ENCODE measurements at regions not wholly inside any gene's neighbourhood (a gene's known extent, or its start where the extent isn't known, plus 50 kb on each side); places are given as distances from the start of the nearest gene placed in this dataset.
"Not testable (repeated sequence)": the region's sequence is repeated elsewhere in the genome, so short reads cannot be mapped to it uniquely, and the experiment has no call there.

GRCh38 chr4:155026715-155027114 lies 181.7 kb upstream of the NPY2R start:
- peak; percentile 29 for DNase-seq (ENCODE audit: low read depth, low spot score)

GRCh38 chr4:155032521-155033229 lies 175.8 kb upstream of the NPY2R start:
- no peak for DNase-seq (ENCODE audit: low read depth, low spot score)

GRCh38 chr4:155033604-155034003 lies 174.8 kb upstream of the NPY2R start:
- DNase-seq (ENCODE audit: low read depth, low spot score), result no peak

GRCh38 chr4:155037031-155037430 lies 171.4 kb upstream of the NPY2R start:
- no peak for DNase-seq (ENCODE audit: low read depth, low spot score)

- DNase-seq (ENCODE audit: low read depth, low spot score), result no peak
Observed at GRCh38 chr4:155038459-155038858, 170.0 kb upstream of the NPY2R start.

- no peak for DNase-seq (ENCODE audit: low read depth, low spot score)
Observed at GRCh38 chr4:155039162-155039561, 169.3 kb upstream of the NPY2R start.

- DNase-seq (ENCODE audit: low read depth, low spot score), result no peak
Observed at GRCh38 chr4:155040031-155040430, 168.4 kb upstream of the NPY2R start.

GRCh38 chr4:155042014-155042413 lies 166.4 kb upstream of the NPY2R start:
- no peak for DNase-seq (ENCODE audit: low read depth, low spot score)

GRCh38 chr4:155044251-155044650 lies 164.2 kb upstream of the NPY2R start:
- not testable (repeated sequence) for DNase-seq (ENCODE audit: low read depth, low spot score)

- peak; percentile 60 for DNase-seq (ENCODE audit: low read depth, low spot score)
Observed at GRCh38 chr4:155047755-155048154, 160.7 kb upstream of the NPY2R start.

- DNase-seq (ENCODE audit: low read depth, low spot score), result not testable (repeated sequence)
Observed at GRCh38 chr4:155054042-155054441, 154.4 kb upstream of the NPY2R start.

- DNase-seq (ENCODE audit: low read depth, low spot score), result no peak
Observed at GRCh38 chr4:155060419-155060818, 148.0 kb upstream of the NPY2R start.

GRCh38 chr4:155060873-155061272 lies 147.6 kb upstream of the NPY2R start:
- no peak for DNase-seq (ENCODE audit: low read depth, low spot score)

- no peak for DNase-seq (ENCODE audit: low read depth, low spot score)
Observed at GRCh38 chr4:155062948-155063347, 145.5 kb upstream of the NPY2R start.

GRCh38 chr4:155064934-155065333 lies 143.5 kb upstream of the NPY2R start:
- not testable (repeated sequence) for DNase-seq (ENCODE audit: low read depth, low spot score)

GRCh38 chr4:155066871-155067270 lies 141.6 kb upstream of the NPY2R start:
- no peak for DNase-seq (ENCODE audit: low read depth, low spot score)

- DNase-seq (ENCODE audit: low read depth, low spot score), result no peak
Observed at GRCh38 chr4:155071962-155072361, 136.5 kb upstream of the NPY2R start.

GRCh38 chr4:155072417-155072816 lies 136.0 kb upstream of the NPY2R start:
- no peak for DNase-seq (ENCODE audit: low read depth, low spot score)

GRCh38 chr4:155073852-155074251 lies 134.6 kb upstream of the NPY2R start:
- no peak for DNase-seq (ENCODE audit: low read depth, low spot score)

GRCh38 chr4:155076256-155076785 lies 132.1 kb upstream of the NPY2R start:
- no peak for DNase-seq (ENCODE audit: low read depth, low spot score)

- DNase-seq (ENCODE audit: low read depth, low spot score), result no peak
Observed at GRCh38 chr4:155077452-155078229, 130.8 kb upstream of the NPY2R start.

- peak; percentile 63 for DNase-seq (ENCODE audit: low read depth, low spot score)
Observed at GRCh38 chr4:155079871-155080270, 128.6 kb upstream of the NPY2R start.

GRCh38 chr4:155081222-155081621 lies 127.2 kb upstream of the NPY2R start:
- DNase-seq (ENCODE audit: low read depth, low spot score), result no peak

Measured in pulmonary artery endothelial cell (primary cell).